ENCODE measurements at regions not wholly inside any gene's neighbourhood (a gene's known extent, or its start where the extent isn't known, plus 50 kb on each side); places are given as distances from the start of the nearest gene placed in this dataset.
A peak's percentile ranks its signal among the peaks of the same experiment; 100 is the strongest.
"Not testable (repeated sequence)": the region's sequence is repeated elsewhere in the genome, so short reads cannot be mapped to it uniquely, and the experiment has no call there.

DNA sequence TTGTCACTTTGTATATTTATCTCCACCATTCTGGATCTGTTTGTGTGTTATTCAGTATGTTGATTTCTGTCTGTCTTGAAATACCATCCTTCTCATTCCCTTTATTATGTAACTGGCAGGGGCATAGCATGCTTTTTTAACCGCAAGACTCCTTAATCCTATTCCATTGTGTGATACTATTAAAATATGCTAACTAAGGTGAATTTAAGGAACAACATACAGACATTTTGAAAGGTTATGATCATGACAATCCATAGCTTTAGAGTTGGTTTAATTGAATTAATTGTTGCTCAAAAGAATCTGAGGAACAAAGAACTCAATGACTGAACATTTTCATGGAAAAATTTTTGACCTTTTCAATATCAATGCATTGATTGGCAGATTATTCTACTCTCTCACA, 677.3 kb upstream of the ROBO1 start:
- FAIRE-seq = no peak

DNA sequence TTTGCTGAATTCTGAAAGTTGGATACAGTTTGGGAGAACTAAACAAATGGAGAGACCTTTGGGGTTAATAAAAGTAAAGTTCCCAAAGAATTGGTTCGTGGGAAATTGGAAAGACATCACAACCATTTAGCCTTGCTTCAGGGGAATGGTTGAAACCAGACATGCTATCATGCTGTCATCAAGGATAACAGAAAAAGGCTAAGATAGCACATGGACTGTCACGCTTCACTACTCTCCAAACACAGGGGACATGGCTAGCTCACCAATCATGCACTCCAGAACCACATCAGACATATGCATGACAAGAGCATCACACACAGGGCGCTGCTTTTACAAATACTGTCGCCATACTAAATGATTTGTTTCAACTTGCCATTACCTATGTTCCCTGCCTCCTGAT, 671.7 kb upstream of the ROBO1 start:
- FAIRE-seq = no peak

DNA sequence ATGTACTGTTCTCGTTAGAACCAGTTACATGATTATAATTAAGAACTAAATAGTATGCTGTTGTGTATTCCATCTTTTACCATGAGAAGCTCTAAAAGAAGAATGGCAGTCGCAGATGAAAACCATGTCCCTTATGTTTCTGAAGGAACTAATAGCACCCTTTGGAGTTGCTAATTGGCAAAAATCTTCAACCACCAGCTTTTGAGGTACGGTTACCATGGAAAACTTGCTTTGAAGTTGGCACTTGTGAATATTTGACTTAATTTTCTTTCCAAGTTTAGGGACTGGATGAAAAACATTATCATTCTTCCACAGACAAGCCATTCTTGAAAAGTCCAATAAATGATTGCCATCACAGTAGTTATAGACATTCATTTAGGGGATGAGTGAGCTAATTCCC, 666.6 kb upstream of the ROBO1 start:
- no peak for FAIRE-seq

DNA sequence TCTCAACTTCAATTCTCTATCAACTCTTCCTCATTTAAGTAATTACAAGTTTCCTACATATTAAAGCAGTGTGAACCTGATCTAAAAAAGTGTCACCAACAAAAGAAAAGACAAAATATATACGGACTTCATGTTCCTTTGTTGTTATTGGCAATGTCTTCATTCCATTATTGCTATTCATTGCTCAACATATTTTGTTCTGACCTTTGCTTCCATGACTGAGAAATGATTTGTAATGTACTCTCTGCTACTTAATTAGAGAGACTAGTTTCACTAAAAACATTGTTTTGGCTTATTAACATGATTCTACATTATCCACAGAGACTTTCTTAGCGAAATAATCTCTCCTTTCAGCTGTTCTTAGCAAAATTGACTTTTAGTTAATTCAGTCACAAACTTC, 657.2 kb upstream of the ROBO1 start:
- no peak for FAIRE-seq

DNA sequence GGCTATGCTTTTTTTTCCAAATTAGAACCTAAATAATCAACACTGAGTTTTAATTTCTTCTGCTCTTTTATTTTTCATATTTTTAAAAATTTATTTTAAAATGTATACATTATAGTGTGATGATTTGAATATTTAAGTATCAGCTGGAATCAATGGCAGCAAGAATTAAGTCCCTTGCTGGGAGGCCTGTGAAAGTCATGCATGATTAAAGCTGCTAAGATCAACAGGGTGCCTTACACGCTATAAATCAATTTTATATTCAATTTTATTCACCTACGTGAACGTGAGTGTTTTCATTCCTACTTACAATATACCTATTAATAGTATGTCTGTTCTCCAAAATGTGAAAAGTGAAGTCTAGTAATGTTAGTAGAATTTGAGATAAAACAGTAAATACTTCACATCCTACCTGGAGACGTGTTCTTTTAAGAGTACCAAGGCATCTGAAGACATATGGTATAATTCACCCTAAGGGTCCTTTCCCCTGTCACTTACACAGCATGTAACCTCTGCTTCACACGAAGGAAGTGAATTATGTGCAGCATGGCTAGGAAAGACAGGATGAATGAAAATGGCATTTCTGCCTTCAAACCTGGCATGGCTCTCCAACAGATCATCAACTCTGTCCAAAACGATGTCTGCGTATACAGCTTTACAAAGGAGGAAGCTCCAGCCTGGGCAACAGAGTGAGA, 640.4 kb upstream of the ROBO1 start:
- no peak for FAIRE-seq

DNA sequence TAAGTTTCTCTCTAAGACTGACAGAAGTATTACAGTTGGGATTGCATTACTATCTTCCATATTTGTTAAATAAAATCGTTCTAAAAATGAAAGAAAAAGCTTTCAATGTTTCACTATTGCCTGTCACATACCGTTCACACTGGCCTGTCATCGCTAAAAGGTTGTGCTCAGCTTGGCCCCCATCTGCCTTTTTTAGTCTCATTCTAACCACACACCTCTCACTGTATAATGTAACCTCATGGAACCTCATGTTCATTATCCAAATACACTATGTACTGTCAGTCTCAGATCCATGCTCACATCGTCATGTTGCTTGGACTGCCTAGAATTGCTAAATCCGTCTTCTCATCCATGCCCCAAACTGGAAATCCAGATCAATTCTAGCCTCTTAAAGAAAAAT, 637.8 kb upstream of the ROBO1 start:
- no peak for FAIRE-seq

DNA sequence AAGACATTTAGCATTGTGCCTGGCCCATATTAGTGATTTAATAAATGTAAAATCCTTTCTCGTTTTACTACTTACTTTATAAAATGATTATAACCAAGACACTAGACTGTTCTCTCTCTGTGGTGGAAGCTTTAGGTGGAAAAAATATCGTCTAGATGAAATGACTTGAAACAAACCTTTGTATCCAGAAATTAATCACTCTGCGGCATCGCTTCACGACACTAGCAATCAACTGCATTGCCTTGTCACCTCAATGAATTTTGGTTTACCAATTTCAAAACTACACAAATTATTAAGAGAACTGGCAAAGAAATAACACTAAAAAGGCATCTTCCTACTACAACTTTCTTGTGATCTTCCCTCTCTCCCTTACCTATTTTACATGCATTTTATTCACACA, 627.2 kb upstream of the ROBO1 start:
- no peak for FAIRE-seq

- FAIRE-seq = no peak
These were observed 623.8 kb upstream of the ROBO1 start for GRCh38 chr3:80391573-80391972.

GRCh38 chr3:80384811-80385210, 617.0 kb upstream of the ROBO1 start:
- no peak for FAIRE-seq

DNA sequence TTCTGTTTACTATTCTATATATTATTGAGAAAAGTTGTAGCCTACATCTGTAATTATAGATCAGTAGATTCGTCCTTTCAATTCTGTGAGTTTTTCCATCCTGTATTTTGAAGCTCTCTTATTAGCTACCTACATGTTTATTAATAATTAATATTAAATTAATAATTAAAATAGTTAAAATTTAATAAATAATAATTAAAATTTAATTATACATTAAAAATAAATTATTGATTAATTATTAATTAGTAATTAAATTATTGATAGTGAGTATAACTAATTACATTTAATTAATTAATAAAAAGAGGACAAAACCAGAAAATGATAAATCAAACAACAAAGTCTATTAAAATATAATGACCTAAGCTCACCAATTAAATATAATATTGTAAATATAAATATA, 606.6 kb upstream of the ROBO1 start:
- peak; percentile 91 for FAIRE-seq

DNA sequence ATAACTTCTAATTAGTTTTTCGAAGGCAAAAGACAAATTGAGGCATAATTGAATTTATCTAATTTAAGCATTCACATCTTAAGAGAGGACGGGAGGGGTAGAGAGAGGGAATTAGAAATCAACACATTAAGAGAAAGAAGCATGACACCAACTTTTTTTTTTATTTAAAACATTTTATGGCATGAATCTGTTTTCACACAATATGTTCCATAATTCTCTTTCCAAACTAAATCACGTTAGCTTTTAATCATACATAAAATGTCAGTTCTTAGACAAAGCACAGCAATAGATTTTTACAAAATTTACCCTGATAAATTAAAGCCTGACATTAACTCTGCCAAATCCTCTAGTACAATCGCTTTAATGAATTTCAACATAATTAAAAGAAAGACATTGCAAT, 600.8 kb upstream of the ROBO1 start:
- no peak for FAIRE-seq

- no peak for FAIRE-seq
These were observed 599.2 kb upstream of the ROBO1 start for GRCh38 chr3:80366808-80367548.

DNA sequence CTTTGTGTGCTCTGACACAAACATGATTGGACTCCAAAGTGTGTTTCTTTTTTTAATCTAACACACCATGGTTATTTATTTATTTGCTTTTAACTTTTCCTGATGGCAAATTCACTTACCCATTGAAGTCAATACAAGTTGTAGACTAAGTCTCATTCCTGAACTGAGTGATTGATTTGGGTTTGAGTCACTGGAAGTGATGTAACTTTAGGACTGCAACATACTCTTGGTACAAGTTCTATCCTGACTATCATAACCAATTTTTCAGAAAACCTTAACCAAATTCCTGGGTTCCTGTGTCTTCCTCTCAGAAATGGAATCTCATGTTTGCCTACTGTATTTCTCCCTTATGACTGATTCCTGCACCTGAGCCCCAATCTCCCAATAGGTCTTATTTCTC, 590.0 kb upstream of the ROBO1 start:
- no peak for FAIRE-seq

GRCh38 chr3:80355144-80355543, 587.3 kb upstream of the ROBO1 start:
- FAIRE-seq = no peak

DNA sequence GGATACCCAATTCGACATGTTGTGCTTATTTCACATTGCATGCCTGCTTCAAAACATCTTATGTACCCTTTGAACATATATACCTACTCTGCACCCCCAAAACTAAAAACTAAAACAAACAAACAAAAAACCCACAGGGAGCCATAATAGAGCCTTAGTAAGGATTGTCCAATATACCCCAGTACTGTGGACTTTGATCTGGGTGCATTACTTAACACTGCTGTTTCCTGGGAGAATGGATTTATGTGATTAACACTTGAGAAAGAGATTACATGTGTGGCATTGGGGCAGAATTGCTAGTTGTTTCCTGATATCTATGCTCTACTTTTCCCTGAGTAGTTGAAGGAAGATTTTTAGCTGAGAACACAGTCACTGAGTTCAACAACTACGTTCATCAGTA, 583.4 kb upstream of the ROBO1 start:
- FAIRE-seq = no peak

DNA sequence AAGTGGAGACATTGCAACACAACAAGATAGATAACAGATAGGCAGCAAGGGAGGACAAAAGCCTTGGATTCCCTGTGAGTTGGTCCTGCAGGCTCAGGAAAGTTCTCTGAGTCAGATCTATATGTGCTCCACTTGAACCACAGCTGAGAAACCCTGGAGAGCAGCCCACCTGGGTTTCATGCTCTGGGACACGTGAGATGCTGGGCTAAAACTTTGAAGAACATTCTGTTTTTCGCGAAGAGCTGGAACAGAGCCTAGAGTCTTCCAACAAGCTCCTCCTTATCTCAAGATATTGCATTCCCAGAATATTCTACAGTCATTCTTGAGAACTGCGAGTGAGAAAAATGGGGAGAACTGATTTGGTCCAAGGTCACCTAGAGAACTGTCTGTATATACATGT, 583.0 kb upstream of the ROBO1 start:
- no peak for FAIRE-seq

GRCh38 chr3:80338366-80338765, 570.6 kb upstream of the ROBO1 start:
- FAIRE-seq = no peak

DNA sequence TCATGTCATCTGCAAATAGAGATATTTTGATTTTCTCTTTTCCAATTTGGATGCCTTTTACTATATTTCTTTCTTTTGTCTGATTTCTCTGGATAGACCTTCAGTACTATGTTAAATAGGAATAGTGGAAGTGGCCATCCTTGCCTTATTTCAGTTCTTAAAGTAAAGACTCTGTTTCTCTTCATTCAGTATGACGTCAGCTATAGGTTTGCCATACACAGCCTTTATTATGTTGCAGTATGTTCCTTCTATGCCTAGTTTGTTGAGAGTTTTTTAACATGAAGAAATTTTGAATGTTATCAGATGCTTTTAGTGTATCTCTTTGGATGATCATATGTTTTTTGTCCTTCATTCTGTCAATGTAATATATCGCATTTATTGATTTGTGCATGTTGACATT, 566.7 kb upstream of the ROBO1 start:
- FAIRE-seq = no peak

- no peak for FAIRE-seq
These were observed 563.8 kb upstream of the ROBO1 start for GRCh38 chr3:80331494-80332170.

- FAIRE-seq = not testable (repeated sequence)
These were observed 546.7 kb upstream of the ROBO1 start for GRCh38 chr3:80314541-80314940.

- FAIRE-seq = no peak
These were observed 540.8 kb upstream of the ROBO1 start for GRCh38 chr3:80308637-80309036.

DNA sequence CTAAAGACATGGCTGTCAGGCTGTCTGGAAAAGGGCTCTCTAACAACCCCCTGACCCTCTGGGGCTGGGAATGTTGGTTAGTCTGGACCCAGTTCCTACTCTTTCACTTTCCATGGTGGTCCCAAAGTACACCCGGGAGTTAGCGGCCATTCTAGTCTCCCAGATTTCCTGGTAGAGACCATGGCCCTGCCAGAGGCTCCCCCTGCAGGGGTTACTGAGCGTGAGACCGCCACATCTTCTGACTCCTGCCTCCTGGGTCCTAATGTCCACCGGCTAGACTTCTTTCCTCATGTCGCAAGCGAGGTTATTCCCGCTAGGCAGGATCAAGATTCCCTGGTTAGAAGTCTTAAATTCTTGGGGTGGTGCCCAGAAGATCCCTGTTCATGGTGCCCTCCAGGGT, 540.0 kb upstream of the ROBO1 start:
- no peak for FAIRE-seq

DNA sequence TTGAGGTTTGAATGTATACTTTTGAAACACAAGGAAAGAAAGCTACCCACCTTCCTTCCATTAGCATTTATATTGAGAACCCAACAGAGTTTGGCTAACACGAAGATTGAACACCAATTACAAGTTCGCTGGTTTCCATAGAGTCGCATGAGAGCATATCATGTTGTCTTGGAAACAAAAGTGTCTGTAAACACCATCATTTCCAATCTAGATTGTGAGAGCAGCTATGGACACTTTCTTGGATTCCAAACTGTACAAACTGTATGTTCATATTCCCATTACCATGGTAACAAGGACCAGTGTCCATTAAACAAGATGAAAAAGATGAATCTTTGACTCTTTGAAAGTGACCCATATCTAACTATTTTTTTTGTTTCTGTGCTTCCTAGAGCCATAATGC, 529.9 kb upstream of the ROBO1 start:
- FAIRE-seq = no peak

- FAIRE-seq = no peak
These were observed 517.6 kb upstream of the ROBO1 start for GRCh38 chr3:80285388-80285787.
